ENCODE measurements at regions not wholly inside any gene's neighbourhood (a gene's known extent, or its start where the extent isn't known, plus 50 kb on each side); places are given as distances from the start of the nearest gene placed in this dataset.

DNA sequence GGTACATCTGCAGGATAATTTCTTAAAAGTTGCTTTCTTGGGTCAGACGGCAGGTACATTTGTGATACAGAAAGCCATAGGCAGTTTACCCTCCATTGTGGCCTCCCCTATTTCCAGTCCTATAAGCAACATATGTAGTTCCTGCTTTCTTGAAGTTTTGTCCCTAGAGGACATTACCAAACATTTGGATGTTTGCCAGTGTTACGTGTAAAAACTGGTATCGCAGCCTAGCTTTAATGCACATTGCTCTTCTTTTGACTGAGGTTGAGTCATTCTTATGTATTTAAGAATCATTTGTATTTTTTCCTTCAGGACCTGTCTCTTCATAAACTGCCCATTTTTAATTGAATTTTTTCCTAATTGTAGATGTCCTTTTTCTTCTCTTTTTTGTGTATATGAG is 114.3 kb downstream of the DIPK2A start:
- TF ChIP-seq POLR2A (IDR thresholded peaks at IDR 0.05; ENCODE audit: low read depth, low read length), result no peak
- no peak for TF ChIP-seq POLR2AphosphoS5 (IDR thresholded peaks at IDR 0.05; ENCODE audit: low read depth, low read length)
- no peak for TF ChIP-seq TAF1 (IDR thresholded peaks at IDR 0.05; ENCODE audit: borderline replicate concordance, low read depth, low read length)
